GM12873 (cell line): ENCODE measurements at regions not wholly inside any gene's neighbourhood (a gene's known extent, or its start where the extent isn't known, plus 50 kb on each side); places are given as distances from the start of the nearest gene placed in this dataset.

Experiments used
- TF ChIP-seq, protein P1 (sequence below): IDR thresholded peaks from 2 replicates; pipeline ENCODE4 v1.5.1; 2012; ENCODE audit warnings: low read depth, mild to moderate bottlenecking, moderate library complexity, low read length, control low read depth; ENCODE audit not compliant: insufficient read depth; ENCODE audit errors: missing control alignments

GRCh38 chr5:135232958-135233357 lies 166.1 kb downstream of the MACROH2A1 start:
- TF ChIP-seq, protein P1, sequence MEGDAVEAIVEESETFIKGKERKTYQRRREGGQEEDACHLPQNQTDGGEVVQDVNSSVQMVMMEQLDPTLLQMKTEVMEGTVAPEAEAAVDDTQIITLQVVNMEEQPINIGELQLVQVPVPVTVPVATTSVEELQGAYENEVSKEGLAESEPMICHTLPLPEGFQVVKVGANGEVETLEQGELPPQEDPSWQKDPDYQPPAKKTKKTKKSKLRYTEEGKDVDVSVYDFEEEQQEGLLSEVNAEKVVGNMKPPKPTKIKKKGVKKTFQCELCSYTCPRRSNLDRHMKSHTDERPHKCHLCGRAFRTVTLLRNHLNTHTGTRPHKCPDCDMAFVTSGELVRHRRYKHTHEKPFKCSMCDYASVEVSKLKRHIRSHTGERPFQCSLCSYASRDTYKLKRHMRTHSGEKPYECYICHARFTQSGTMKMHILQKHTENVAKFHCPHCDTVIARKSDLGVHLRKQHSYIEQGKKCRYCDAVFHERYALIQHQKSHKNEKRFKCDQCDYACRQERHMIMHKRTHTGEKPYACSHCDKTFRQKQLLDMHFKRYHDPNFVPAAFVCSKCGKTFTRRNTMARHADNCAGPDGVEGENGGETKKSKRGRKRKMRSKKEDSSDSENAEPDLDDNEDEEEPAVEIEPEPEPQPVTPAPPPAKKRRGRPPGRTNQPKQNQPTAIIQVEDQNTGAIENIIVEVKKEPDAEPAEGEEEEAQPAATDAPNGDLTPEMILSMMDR: no peak

- TF ChIP-seq, protein P1: no peak
Observed at GRCh38 chr5:135231289-135231688, 167.7 kb downstream of the MACROH2A1 start.

GRCh38 chr5:135230251-135230925 lies 168.6 kb downstream of the MACROH2A1 start:
- TF ChIP-seq, protein P1: no peak

GRCh38 chr5:135229679-135230132 lies 169.3 kb downstream of the MACROH2A1 start:
- TF ChIP-seq, protein P1: no peak

DNA sequence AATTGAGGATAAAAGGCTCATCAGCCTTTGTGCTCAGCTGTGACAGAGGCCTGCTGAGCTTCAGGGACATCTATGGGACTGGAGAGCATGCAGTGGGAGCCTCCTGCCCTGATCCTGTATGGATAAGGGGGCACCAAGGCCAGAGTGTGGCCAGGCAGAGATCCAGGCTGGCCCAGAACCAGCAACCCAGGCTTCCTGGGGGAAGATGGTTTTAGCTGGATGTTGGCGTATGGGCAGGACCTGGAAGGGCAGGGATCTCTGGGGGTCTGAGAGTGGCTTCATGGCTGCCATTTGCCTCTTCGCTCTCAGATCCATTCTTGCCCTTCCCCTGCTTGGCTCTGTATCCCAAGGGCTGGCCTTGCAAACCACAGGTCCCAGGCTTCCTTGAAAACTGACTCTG lies 169.9 kb downstream of the MACROH2A1 start:
- TF ChIP-seq, protein P1: no peak

DNA sequence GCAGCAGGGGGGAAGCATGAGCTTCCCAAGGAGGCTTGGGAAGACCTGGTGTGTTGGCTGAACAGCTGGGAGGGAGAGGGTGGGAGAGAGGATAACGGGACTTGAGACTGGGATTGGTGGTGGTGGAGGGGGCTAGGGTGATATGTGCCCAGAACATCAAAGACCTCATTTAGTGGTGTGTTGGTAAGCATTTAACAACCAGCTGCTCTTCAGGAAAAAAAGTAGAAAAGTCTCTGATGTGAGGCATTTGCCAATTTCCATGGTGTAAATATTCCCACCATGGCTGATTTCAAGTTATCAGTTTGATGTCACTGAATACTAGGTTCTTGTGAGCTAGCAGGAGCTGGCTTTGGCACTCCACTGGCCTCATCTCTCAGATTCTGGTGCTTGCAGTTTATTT lies 170.8 kb downstream of the MACROH2A1 start:
- TF ChIP-seq, protein P1: no peak

DNA sequence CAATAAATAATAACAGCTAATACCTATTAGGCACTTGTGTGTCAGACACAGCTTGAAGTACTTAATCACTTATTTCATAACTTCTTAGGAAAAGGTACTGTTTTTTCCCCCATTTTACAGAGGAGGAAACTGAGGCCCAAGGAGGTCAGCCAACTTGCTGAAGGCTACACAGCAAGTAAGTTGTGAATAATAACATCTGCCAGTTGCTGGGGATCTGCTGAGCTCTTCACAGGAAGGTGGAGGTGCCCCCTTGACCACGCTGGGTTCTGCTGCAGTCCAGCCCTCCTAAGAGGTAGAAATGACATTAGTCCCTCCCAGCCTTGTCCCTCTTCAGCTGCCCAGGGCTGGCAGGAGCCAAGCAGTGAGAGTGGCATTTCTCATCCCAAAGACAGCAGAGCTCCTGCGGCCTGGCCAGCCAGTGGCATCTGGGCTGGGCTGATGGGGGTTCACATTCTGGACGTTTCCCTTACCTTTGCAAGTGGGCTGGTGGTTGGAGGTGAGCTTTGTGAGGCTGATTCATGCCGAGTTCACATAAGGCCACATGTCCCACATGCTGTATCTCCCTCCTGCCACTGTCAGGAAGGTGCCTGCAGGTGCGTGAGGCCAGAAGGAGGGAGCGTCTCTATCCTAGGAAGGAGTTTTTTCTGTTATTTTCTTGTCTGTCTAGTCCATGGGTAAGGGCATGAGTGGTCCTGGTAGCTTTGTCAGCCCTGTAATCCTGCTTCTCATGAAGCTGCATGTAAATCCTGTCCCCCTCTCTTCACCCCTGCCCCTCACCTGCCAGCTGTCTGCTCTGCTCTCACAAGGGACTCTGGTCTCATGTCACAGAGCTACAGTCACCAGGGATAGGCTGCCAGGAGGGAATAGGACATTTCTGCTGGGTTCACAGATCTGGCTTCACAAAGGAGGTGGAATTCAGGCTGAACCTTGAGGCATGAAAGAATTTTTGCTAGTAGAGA lies 171.7 kb downstream of the MACROH2A1 start:
- TF ChIP-seq, protein P1: no peak
